ENCODE measurements at regions not wholly inside any gene's neighbourhood (a gene's known extent, or its start where the extent isn't known, plus 50 kb on each side); places are given as distances from the start of the nearest gene placed in this dataset.
"Not testable (repeated sequence)": the region's sequence is repeated elsewhere in the genome, so short reads cannot be mapped to it uniquely, and the experiment has no call there.

GRCh38 chr9:102768002-102768401 lies 227.1 kb upstream of the CYLC2 start:
- Histone ChIP-seq H3K9me3 (no peaks in the 10 kb centered on the region), H3K4me3 (no peak overlapping the region), H3K27ac (no peak overlapping the region), H3K36me3 (no peaks in the 10 kb centered on the region), H3K27me3 (no peaks in the 10 kb centered on the region), H3K4me1 (no peaks in the 10 kb centered on the region)
- TF ChIP-seq CTCF (IDR thresholded peaks at IDR 0.05), result no peak
- no peak for TF ChIP-seq EP300 (IDR thresholded peaks at IDR 0.05; ENCODE audit: low read depth)
- TF ChIP-seq POLR2A (IDR thresholded peaks at IDR 0.05), result no peak
- TF ChIP-seq POLR2AphosphoS5 (IDR thresholded peaks at IDR 0.05), result no peak
- intact Hi-C loops (cut with DNase I; ENCODE audit: low total_unique reads), result no loop called here
- 74 to 82% methylated on average over 3 of the region's 3 CpGs for WGBS, 2 donors (ENCODE audit: low coverage in 1 of 2)
- in situ Hi-C loops (cut with MboI; ENCODE audit: low pct_ligation_motif_present in 1 of 4, low pct_unique_long_range_greater_than_20kb in 1 of 4, low sequenced_read_pairs in 3 of 4), result no loop called here
- DNase-seq, result no peak

- no peak overlapping the region for H3K4me3 ChIP-seq
- H3K9me3 ChIP-seq, result no peaks in the 10 kb centered on the region
- TF ChIP-seq POLR2AphosphoS5 (IDR thresholded peaks at IDR 0.05) (no peak), EP300 (IDR thresholded peaks at IDR 0.05; ENCODE audit: low read depth) (no peak), POLR2A (IDR thresholded peaks at IDR 0.05) (no peak)
- no peaks in the 10 kb centered on the region for H3K36me3 ChIP-seq
- no peak overlapping the region for H3K27ac ChIP-seq
- H3K4me1 ChIP-seq, result no peaks in the 10 kb centered on the region
- WGBS, 2 donors (ENCODE audit: low coverage in 1 of 2), result 57 to 74% methylated on average over 4 of the region's 4 CpGs
- in situ Hi-C loops (cut with MboI; ENCODE audit: low pct_ligation_motif_present in 1 of 4, low pct_unique_long_range_greater_than_20kb in 1 of 4, low sequenced_read_pairs in 3 of 4) (no loop called here), intact Hi-C loops (cut with DNase I; ENCODE audit: low total_unique reads) (no loop called here)
- no peaks in the 10 kb centered on the region for H3K27me3 ChIP-seq
- no peak for DNase-seq
Observed at GRCh38 chr9:102767076-102767475, 228.1 kb upstream of the CYLC2 start.

- no peak overlapping the region for H3K4me3 ChIP-seq
- WGBS, 2 donors (ENCODE audit: low coverage in 1 of 2), result 67 to 72% methylated on average over 1 of the region's 1 CpG
- no peaks in the 10 kb centered on the region for H3K4me1 ChIP-seq
- TF ChIP-seq POLR2AphosphoS5 (IDR thresholded peaks at IDR 0.05), result no peak
- no peak for TF ChIP-seq POLR2A (IDR thresholded peaks at IDR 0.05)
- no peak for TF ChIP-seq EP300 (IDR thresholded peaks at IDR 0.05; ENCODE audit: low read depth)
- no peak for TF ChIP-seq CTCF (IDR thresholded peaks at IDR 0.05)
- in situ Hi-C loops (cut with MboI; ENCODE audit: low pct_ligation_motif_present in 1 of 4, low pct_unique_long_range_greater_than_20kb in 1 of 4, low sequenced_read_pairs in 3 of 4), result no loop called here
- intact Hi-C loops (cut with DNase I; ENCODE audit: low total_unique reads), result no loop called here
- no peaks in the 10 kb centered on the region for H3K27me3 ChIP-seq
- H3K27ac ChIP-seq, result no peak overlapping the region
- no peaks in the 10 kb centered on the region for H3K9me3 ChIP-seq
- H3K36me3 ChIP-seq, result no peaks in the 10 kb centered on the region
- no peak for DNase-seq
Observed at GRCh38 chr9:102740578-102740977, 254.6 kb upstream of the CYLC2 start.

GRCh38 chr9:102728946-102729345 lies 266.2 kb upstream of the CYLC2 start:
- H3K4me1 ChIP-seq, result no peaks in the 10 kb centered on the region
- intact Hi-C loops (cut with DNase I; ENCODE audit: low total_unique reads), result no loop called here
- TF ChIP-seq EP300 (IDR thresholded peaks at IDR 0.05; ENCODE audit: low read depth) (no peak), POLR2A (IDR thresholded peaks at IDR 0.05) (no peak), POLR2AphosphoS5 (IDR thresholded peaks at IDR 0.05) (no peak), CTCF (IDR thresholded peaks at IDR 0.05) (no peak)
- no peaks in the 10 kb centered on the region for H3K27me3 ChIP-seq
- no peaks in the 10 kb centered on the region for H3K9me3 ChIP-seq
- 82 to 84% methylated on average over 5 to 6 of the region's 6 CpGs for WGBS, 2 donors (ENCODE audit: low coverage in 1 of 2)
- in situ Hi-C loops (cut with MboI; ENCODE audit: low pct_ligation_motif_present in 1 of 4, low pct_unique_long_range_greater_than_20kb in 1 of 4, low sequenced_read_pairs in 3 of 4), result no loop called here
- DNase-seq, result no peak
- no peaks in the 10 kb centered on the region for H3K36me3 ChIP-seq
- no peak overlapping the region for H3K4me3 ChIP-seq
- no peak overlapping the region for H3K27ac ChIP-seq

- intact Hi-C loops (cut with DNase I; ENCODE audit: low total_unique reads), result no loop called here
- DNase-seq, result no peak
- H3K36me3 ChIP-seq, result no peaks in the 10 kb centered on the region
- in situ Hi-C loops (cut with MboI; ENCODE audit: low pct_ligation_motif_present in 1 of 4, low pct_unique_long_range_greater_than_20kb in 1 of 4, low sequenced_read_pairs in 3 of 4), result loop anchor here in 1 of 4 donors (25.0 kb wide), 1 partner anchor 98 kb away; no protein-coding TSS in a partner anchor
- TF ChIP-seq EP300 (IDR thresholded peaks at IDR 0.05; ENCODE audit: low read depth) (no peak), CTCF (IDR thresholded peaks at IDR 0.05) (no peak), POLR2A (IDR thresholded peaks at IDR 0.05) (no peak), POLR2AphosphoS5 (IDR thresholded peaks at IDR 0.05) (no peak)
- 69 to 88% methylated on average over 3 of the region's 3 CpGs for WGBS, 2 donors (ENCODE audit: low coverage in 1 of 2)
- H3K27ac ChIP-seq, result no peak overlapping the region
- no peaks in the 10 kb centered on the region for H3K4me1 ChIP-seq
- no peaks in the 10 kb centered on the region for H3K27me3 ChIP-seq
- H3K4me3 ChIP-seq, result no peak overlapping the region
- no peaks in the 10 kb centered on the region for H3K9me3 ChIP-seq
Observed at GRCh38 chr9:102714184-102714583, 280.9 kb upstream of the CYLC2 start.

- DNase-seq; H3K27me3 ChIP-seq; H3K27ac ChIP-seq; H3K36me3 ChIP-seq; H3K4me3 ChIP-seq; H3K4me1 ChIP-seq; H3K9me3 ChIP-seq; intact Hi-C loops (cut with DNase I; ENCODE audit: low total_unique reads): not testable (repeated sequence)
- in situ Hi-C loops (cut with MboI; ENCODE audit: low pct_ligation_motif_present in 1 of 4, low pct_unique_long_range_greater_than_20kb in 1 of 4, low sequenced_read_pairs in 3 of 4), result loop anchor here in 1 of 4 donors (25.0 kb wide), 1 partner anchor 99 kb away; no protein-coding TSS in a partner anchor
- 69 to 81% methylated on average over 4 to 8 of the region's 8 CpGs for WGBS, 2 donors (ENCODE audit: low coverage in 1 of 2)
Observed at GRCh38 chr9:102712910-102713309, 282.2 kb upstream of the CYLC2 start.

Data from transverse colon (tissue), 4 donors.